GM10248 (cell line): ENCODE measurements at regions not wholly inside any gene's neighbourhood (a gene's known extent, or its start where the extent isn't known, plus 50 kb on each side); places are given as distances from the start of the nearest gene placed in this dataset.

Experiments
- CTCF ChIA-PET: fragments of 300-600 bp; sonication (Branson Sonifier 250); formaldehyde crosslinking; extraction: SDS; loops from one replicate; lab custom pipeline; 2021; ENCODE audit warnings: antibody characterized with exemption; lab: Yijun Ruan, JAX
- POLR2A ChIA-PET: fragments of 350-650 bp; sonication (Branson Sonifier 250); formaldehyde crosslinking; extraction: SDS; loops from one replicate; lab custom pipeline; 2020; ENCODE audit warnings: antibody characterized with exemption; lab: Yijun Ruan, JAX
- DNase-seq: peaks from one replicate; pipeline ENCODE4 v3.0.0; 2012; ENCODE audit errors: extremely low spot score
- TF ChIP-seq, protein P1 (sequence below): IDR thresholded peaks from 2 replicates; pipeline ENCODE4 v1.5.1; 2012; ENCODE audit warnings: mild to moderate bottlenecking, low read depth; ENCODE audit errors: extremely low read depth, missing control alignments, control extremely low read depth

DNA sequence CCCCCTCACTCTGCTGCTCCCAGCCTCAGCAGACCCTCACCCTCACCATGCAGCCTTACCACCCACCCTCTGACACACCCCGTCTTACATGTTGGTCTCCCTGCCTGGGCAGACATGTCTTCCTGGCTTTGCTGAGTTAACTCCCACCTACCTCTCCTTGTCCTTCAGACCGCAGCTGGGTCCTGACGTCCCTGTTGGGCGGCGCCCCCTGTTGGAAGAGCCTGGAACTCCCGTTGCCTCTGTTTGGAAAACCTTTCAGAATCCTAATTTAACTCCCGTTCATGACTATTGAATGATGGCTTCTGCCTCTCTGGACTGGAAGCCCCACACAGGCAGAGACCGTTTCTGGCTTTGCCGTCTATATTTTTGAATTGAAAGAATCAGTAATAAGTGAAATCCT is 245.1 kb downstream of the MYLK4 start:
- CTCF ChIA-PET, result no interaction called here
- DNase-seq, result no peak

DNA sequence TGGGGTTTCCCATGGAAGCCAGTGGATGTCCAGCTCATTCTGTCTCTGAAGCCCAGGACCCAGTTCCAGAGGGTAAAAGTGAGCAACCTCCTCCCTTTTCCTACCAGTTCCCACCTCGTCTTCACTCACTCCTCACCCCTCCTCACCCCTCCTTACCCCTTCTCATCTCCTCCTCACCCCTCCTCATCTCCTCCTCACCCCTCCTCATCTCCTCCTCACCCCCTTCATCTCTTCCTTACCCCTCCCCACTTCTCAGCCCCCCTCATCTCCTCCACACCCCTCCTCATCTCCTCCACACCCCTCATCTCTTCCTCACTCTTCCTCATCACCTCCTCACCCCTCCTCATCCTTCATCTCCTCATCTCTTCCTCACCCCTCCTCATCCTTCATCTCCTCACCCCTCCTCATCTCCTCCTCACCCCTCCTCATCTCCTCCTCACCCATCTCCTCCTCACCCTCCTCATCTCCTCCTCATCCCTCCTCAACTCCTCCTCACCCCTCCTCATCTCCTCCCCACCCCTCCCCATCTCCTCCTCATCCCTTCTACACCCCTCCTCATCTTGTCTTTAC is 246.1 kb downstream of the MYLK4 start:
- CTCF ChIA-PET, result no interaction called here
- TF ChIP-seq, protein P1, sequence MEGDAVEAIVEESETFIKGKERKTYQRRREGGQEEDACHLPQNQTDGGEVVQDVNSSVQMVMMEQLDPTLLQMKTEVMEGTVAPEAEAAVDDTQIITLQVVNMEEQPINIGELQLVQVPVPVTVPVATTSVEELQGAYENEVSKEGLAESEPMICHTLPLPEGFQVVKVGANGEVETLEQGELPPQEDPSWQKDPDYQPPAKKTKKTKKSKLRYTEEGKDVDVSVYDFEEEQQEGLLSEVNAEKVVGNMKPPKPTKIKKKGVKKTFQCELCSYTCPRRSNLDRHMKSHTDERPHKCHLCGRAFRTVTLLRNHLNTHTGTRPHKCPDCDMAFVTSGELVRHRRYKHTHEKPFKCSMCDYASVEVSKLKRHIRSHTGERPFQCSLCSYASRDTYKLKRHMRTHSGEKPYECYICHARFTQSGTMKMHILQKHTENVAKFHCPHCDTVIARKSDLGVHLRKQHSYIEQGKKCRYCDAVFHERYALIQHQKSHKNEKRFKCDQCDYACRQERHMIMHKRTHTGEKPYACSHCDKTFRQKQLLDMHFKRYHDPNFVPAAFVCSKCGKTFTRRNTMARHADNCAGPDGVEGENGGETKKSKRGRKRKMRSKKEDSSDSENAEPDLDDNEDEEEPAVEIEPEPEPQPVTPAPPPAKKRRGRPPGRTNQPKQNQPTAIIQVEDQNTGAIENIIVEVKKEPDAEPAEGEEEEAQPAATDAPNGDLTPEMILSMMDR, result no peak
- POLR2A ChIA-PET, result no interaction called here
- no peak for DNase-seq

More for the DNA sequence above, 245.1 kb downstream of the MYLK4 start:
- POLR2A ChIA-PET, result no interaction called here
- TF ChIP-seq, protein P1, result no peak

DNA sequence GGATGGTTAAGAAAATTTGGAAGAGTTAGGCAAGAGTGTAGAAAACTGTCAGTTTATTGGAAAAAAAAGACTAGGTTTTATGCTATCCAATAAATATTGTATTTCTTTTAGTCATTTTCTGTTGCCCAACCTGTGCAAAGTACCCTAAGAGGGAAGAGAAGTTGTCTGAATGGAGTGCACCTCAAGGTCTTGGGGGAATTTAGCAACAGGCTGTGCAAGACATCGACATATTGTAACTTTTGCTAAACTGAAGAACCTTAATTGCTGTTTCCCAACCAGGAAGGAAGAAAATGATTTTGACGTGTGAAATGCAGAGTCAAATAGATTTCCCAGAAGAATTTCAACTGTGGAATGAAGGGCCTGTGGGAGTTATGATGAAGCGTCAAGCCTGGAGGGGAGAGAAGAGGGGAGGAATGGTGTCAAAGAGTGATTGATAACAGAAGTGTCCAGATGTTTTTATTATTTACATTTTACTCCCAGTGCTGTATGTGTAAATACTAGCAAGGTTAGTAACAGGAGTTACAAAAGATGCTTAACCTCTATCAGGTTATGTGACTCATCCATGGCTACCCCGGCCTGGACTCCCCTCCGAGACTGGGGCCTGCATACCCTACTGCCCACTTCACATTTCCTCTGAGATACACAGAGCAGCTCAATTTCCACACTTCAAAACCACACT is 246.8 kb downstream of the MYLK4 start:
- DNase-seq, result no peak
- TF ChIP-seq, protein P1, result no peak
- CTCF ChIA-PET, result interaction anchor here (1.0 kb wide), 1 partner anchor 32 kb away, joined by 3 read pairs; no protein-coding TSS in a partner anchor
- POLR2A ChIA-PET, result no interaction called here

DNA sequence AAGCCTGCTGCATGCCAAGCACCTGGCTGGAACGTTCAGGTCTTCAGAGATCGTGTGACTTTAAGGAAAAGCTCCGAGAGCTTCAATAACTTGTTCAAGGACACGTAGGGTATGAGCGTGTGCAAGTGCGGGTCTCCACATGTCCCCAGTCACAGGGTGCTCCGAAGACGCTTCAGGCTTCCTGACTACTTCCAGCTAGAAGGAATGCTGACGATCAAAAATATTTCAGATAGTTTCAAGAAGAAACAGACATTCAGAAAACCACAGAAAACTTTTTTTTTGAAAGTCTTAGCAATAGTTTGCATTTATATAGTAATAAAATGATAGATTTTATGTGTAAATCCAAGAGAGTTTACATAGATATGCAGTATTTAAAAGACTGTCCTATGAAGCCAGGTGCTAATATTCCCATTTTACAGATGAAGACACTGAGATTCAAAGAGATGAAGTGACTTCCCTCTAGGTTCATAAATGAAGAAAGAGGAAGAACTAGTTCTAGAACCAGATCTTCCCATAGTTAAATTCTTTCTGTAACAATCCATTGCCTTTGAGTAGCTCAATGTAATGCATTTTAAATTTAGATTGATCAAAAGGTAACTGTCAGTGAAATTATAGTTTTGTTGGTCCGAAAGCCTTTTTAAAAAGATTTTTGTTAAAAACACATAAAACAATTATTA is 247.6 kb downstream of the MYLK4 start:
- POLR2A ChIA-PET, result no interaction called here
- CTCF ChIA-PET, result interaction anchor here (1.0 kb wide), 1 partner anchor 31 kb away, joined by 3 read pairs; no protein-coding TSS in a partner anchor
- TF ChIP-seq, protein P1, result no peak
- DNase-seq, result no peak

DNA sequence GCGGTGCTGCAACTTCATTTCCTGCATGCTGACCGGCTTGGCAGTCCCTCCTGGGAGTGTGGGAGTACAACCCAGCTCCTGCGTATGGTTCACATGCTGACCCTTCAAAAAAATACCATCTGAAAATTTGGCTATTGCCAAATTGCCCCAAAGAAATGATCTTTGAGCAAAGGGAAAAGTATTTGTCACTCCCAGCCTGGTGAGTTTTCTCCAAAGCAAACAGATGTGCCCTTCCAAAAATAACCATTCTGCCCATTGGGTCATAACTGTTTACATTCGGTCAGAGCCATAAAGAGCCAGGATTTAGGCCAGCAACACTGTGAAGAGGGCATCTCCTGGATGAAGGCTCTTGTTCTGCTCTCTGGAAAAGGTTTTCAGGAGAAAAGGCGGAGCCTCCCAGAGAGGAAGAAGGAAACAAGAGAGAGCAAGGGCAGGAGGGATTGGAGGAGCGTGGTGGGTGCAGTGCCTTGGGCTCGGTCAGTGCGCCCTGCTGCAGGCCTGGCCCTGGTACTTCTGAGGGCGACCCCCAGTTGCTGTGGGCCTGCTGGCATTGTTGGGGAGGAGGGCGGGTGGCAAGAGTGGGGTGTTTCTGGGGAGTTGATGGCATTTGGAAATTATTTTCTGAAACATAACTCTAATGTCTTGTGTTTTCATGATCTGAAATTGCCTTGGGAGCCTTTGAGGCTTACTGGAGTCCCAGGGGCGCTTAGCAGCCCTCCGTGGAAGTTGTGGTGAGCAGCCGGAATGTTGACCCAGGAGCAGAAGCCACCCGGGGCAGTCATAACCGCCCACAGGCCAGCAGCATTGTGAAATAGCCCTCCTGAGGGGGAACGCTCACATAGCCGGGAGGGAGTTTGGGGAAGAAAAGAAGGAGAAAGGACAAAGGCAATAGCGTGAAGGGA is 248.4 kb downstream of the MYLK4 start:
- POLR2A ChIA-PET, result no interaction called here
- CTCF ChIA-PET, result no interaction called here
- TF ChIP-seq, protein P1, result no peak
- DNase-seq, result no peak
